Putamen (tissue), 1 donor: ENCODE measurements at regions not wholly inside any gene's neighbourhood (a gene's known extent, or its start where the extent isn't known, plus 50 kb on each side); places are given as distances from the start of the nearest gene placed in this dataset.
"Not testable (repeated sequence)": the region's sequence is repeated elsewhere in the genome, so short reads cannot be mapped to it uniquely, and the experiment has no call there.

Experiments used
- DNase-seq: peaks from one replicate; pipeline ENCODE4 v3.0.0-alpha.2; 2016; ENCODE audit warnings: low spot score

DNA sequence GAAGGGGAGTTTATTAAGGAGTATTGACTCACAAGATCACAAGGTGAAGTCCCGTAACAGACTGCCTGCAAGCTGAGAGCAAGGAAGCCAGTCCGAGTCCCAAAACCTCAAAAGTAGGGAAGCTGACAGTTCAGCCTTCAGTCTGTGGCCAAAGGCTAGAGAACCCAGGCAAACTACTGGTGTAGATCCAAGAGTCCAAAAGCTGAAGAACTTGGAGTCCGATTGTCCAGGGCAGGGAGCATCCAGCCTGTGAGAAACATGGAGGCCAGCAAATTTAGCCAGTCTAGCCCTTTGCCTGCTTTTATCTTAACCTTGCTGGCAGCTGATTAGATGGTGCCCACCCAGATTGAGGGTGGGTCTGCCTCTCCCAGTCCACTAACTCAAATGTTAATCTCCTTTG lies 621.9 kb upstream of the ITGA1 start:
- DNase-seq: not testable (repeated sequence)

DNA sequence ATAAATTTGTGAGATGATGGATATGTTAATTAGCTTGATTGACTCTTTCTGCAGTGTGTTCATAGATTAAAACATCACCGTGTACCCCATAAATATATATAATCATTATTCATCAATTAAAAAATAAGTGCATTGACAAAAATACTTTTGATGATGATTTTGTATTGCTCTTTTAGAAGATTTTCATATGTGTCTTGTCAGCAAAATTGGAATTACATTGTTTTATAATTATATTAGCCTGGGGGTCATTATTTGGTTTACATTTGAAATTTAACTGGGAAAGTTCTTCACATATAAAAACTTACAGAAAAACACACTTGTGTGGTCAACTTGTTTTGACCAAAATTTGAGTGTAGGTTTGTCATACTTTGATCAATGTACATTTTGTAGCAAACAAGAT lies 614.6 kb upstream of the ITGA1 start:
- DNase-seq: no peak

DNA sequence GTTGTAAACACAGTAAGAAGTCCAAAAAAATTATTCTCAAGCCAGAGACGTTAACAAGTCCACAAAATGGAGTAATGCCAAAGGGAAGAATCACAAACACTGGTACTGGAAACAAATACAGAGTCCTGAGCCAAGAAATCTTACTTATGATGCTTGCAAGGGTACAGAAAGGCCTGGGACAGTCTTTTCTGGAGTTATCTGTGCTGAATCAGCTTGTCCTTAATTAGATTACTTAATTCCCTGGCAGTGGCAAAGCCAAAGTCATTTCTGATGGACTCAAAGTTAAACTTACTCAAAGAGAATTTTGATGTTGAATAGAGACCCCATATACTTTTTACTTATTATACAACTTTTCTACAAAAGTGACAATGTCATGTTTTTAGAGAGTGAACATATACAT lies 610.5 kb upstream of the ITGA1 start:
- no peak for DNase-seq

DNA sequence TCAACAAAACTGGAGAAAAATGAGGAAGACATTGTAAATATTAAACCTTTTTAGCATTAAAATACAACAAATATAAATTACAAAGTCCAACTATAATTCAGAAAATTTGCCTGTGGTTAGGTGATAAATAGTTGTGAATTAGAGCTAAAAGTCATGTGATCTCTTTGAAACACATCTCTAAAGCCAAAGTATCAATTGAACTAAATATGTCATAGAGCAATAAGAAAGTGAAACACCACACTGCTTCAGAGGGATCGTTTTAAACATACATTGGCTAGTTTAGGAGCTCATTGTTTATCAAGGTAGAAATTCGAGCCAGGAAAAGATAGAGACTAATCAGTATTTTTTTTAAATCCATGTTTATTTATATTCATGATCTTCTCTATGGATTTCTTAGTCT lies 606.3 kb upstream of the ITGA1 start:
- no peak for DNase-seq

DNA sequence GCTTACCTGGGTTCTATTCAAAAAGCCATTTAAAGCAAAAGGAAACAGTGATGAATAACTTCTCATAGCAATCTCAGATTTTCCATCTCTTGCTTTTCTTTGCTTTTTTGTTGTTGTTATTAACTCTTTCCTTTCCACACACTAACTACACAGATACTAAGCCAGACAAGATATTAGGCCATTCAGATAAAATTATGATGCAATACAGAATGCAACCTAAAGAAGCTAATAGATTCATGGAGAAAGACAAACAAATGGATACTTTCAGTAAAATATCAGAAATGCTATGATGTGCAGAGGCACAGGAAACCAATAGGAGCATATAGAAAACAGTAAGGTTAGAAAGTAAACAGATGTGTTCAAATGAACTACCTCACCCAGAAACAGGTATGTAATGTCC lies 597.0 kb upstream of the ITGA1 start:
- no peak for DNase-seq

DNA sequence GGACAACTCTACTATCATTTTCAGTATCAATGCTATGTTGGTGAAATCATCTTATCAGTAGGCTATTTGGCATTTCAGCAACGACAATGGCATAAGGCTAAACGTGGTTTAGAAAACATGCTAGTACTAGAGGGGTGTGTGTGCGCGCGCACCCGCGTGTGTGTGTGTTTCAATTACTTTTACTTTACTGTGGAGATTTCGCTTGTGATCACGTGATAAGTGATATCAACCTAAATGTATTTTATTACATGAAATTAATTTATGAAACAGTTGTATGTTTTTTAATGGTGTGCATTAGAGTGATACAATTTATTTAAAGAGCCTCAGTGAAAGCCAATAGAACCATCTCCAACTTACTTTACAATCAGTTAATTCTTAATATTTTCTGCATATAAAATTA lies 587.9 kb upstream of the ITGA1 start:
- DNase-seq: no peak

DNA sequence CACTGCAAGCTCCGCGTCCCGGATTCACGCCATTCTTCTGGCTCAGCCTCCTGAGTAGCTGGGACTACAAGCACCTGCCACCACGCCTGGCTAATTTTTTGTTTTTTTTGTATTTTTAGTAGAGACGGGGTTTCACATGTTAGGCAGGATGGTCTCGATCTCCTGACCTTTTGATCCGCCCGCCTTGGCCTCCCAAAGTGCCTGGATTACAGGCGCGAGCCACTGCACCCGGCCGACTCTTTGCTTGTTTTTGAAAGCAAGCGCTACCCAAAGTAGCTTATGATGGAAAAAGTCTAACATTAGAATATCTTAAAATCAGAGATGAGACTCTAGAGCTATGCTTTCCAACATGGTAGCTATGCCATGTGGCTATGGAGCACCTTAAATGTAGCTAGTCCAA lies 585.5 kb upstream of the ITGA1 start:
- no peak for DNase-seq

DNA sequence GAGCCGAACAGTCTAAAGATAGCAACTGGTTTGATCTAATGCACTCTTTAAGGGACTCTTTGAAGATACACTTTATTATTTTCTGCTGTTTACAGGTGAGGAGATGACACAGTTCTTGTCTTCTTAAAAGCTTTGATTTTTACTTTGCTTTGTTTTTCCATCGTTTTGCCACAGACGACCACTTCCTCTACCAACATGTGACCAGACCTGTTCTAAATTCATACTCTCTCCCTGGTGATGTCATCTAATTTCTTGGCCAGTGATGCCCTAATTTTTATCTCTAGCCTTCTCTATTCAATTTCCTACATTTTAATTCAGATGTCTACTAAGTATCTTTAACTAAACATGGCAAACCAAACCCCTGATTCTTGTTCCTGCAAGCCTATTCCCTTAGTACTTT lies 583.4 kb upstream of the ITGA1 start:
- no peak for DNase-seq
